Suppressor macrophage treated with lipopolysaccharide for 1 hour (primary cell): ENCODE measurements at regions not wholly inside any gene's neighbourhood (a gene's known extent, or its start where the extent isn't known, plus 50 kb on each side); places are given as distances from the start of the nearest gene placed in this dataset.

Experiments used
- DNase-seq, 3 donors: peaks; one replicate each; pipeline ENCODE4 v3.0.0-alpha.2; 2020 to 2022

GRCh38 chr22:48520207-48520606 is 1307.5 kb downstream of the BRD1 start:
- DNase-seq, result no peak

DNA sequence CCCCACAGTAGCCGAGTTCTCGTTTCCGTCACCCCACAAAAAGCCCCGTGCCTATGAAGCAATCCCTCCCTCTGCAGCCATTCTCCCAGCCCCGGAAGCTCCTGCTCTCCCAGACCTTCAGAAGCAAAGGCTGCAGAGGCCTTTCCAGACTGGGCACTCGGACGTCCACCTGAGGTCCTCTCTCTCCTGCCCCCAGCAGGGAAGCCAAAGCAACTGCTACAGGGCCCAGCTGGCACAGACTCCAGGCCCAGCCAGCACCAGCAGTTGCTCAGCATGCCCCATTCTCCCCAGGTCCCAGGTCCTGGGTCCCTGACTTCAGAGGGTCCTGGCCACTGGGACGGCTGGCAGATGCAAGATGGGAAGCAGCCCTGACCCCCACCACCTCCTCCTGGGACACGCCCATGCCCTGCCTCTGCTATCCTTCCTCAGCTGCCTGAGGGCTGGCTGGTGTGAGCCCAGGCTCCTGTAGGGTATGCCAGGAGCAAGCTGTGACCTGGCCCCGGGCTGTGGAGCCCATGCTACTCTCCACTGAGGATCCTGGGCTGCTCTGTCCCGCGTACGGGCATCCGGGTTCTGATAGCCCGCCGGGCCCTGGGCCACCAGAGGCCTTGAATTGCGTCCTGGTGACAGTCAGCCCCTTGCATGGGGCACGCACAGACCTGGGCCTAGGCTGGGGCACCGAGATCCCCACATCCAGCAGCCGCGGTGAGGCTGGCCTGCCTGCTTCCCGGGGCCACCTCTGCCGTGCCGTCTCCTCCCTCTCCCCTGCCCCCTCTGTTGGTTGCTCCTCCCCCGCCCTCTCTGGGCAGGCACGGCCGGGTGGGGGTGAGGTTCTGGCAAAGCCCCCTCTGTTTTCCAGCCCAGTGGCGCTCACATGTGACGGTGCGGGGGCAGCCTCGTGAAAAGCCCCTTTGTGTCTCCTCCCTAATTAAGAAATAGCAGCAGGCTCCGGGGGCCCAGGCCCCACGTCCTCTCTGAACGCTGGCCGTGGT is 1310.3 kb downstream of the BRD1 start:
- DNase-seq, result no peak

GRCh38 chr22:48516571-48516970 is 1311.1 kb downstream of the BRD1 start:
- DNase-seq, result no peak

- DNase-seq, result no peak
Observed at GRCh38 chr22:48515571-48516200, 1312.0 kb downstream of the BRD1 start.

GRCh38 chr22:48513929-48514328 is 1313.7 kb downstream of the BRD1 start:
- DNase-seq, result no peak

DNA sequence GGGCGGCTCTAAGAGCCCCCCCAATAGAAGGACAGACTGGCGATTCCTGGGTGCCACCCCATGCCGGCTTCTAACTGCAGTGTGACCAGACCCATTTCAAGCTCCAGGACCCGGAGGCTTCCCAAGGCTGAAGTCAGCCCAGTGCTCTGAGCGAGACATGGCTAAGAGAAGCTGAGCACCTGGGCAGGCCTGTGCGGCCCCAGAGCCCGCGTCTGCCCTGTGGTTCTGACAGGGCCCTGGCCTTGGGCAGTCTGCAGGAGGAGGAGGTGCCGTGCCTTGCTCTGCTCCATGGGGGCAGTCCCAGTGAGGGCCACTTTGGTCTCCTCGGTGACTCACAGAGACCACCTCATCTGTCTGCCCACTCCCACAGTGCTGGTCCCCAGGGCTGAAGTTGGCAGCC is 1314.2 kb downstream of the BRD1 start:
- DNase-seq, result no peak

DNA sequence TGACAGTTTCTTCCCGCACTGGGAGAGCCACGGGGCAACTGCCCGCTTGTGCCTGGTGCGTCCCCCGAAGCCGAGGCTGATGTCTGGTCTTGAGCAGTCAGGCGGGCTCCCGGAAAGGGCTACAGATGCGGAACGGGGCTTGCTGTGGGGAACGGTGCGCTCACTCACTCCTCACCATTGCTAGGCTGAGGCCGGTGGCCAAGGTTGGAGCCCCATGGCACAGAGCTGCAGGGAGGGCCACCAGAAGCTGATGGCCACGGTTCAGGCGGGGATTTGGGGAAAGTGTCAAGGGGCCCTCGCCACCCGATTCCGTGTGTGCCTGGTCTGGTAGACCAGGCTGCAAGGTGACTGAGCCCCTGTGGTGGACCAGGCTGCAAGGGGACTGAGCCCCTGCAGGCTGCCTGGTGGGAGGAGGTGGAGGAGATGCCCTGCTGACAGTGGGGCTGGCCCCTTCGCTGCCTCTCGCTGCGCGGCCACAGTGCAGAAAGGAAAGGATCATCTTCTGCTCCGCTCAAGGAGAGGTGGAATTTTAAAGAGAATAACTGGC is 1315.8 kb downstream of the BRD1 start:
- no peak for DNase-seq

DNA sequence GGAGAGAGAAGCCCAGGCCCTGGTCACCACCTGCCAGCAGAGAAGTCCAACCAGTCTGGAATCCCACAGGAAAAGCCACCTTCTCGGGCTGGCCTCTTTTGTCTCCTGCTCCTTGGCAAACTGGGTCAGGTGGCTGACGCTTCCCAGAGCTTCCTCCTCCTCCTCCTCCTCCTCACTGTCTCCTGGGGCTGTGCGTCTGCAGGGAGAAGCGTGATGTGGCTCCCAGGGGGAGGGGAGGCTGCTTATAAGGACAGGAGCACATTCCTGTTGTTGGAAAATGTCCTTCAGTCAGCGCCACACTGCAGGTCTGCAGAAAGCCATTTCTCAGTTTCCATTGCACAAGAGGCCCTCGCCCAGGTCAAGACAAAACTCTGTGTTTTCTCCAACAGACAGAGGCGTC is 1316.5 kb downstream of the BRD1 start:
- DNase-seq, result no peak

- DNase-seq, result no peak
Observed at GRCh38 chr22:48510599-48510998, 1317.1 kb downstream of the BRD1 start.

- no peak for DNase-seq
Observed at GRCh38 chr22:48507595-48508350, 1319.9 kb downstream of the BRD1 start.

- no peak for DNase-seq
Observed at GRCh38 chr22:48507171-48507570, 1320.5 kb downstream of the BRD1 start.

- no peak for DNase-seq
Observed at GRCh38 chr22:48506506-48507145, 1321.0 kb downstream of the BRD1 start.

DNA sequence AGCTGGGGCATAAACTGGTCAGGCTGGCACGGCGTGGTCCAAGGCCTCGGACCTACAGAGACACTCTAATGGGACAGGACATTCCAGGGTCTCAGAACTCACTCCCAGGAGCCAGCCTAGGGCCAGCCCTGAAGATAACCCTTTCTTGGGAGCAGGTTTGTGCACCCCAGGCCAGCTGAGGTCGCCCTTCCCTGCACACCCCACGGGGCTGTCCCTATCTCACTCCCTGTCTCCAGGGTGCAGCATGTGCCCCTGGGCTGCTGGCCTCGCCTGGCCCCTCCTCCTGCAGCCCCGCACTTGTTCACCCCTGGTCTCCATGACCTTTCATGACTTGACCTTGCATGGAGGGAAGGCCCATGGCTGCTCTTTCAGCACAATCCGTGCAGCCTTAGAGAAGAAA is 1321.8 kb downstream of the BRD1 start:
- no peak for DNase-seq

GRCh38 chr22:48504519-48505140 is 1323.0 kb downstream of the BRD1 start:
- DNase-seq, result no peak

- no peak for DNase-seq
Observed at GRCh38 chr22:48503876-48504275, 1323.8 kb downstream of the BRD1 start.

- DNase-seq, result no peak
Observed at GRCh38 chr22:48503035-48503625, 1324.5 kb downstream of the BRD1 start.

DNA sequence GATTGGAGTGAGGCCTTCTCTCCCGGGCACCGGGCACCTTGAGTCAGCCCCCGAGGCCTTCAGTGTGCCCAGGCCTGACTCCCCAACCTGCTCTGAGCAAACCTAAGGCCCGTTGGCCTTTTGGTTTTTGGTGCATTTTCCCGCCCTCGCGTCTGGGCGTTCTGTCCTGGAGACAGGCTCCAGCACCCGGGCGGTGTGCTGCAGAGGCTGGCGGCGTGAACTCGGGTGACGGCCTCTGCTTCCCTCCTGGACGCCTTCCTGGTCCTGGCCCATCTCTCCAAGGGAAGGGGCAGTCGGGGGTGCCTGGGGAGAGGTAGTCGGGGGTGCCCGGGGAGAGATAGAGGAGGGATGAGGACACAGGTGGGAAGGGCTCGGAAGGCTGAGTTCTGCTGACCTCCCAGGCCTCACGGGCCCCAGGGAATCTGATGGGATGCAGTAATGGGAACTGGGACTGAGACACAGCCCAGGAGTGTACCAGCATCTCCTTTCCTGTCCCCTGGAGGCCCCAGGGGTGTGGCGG is 1326.4 kb downstream of the BRD1 start:
- DNase-seq, result no peak

DNA sequence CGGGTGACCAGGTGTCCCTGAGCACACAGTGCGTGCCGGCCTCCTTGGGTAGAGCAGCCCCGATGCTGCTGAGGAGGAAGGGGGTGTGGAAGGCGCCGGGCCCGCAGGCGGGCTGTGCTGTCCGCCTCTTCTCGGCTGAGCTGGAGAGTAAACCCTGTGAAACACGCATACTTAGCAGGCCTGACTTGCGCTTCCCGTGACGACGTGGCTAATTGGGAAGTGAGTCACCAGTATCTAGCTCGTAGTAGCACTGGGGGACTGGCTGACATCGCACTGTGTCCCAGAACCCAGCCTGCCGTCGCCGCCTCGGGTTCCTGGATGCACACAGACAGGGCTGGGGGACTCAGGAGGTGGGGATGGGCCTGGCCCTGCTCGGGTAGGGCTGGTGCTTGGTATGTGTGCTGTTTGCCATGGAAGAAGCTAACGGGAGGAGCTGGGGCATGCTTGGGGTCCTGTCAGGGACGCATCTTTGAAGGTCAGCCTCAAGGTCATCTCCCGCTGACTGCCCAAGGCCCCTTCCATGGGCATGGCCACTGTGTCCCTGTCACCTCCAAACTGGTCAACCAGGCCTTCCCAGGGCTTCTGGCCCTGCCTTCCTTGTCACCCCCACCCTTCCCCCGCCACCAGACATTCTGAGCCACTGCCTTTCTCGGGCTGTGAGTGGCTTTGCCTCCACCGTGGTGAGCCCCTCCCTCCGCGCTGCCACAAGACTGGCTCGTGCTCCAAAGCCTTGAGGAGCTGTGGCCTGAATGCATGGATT is 1327.0 kb downstream of the BRD1 start:
- no peak for DNase-seq

- DNase-seq, result no peak
Observed at GRCh38 chr22:48499456-48500425, 1327.9 kb downstream of the BRD1 start.
